C4-2B (cell line): ENCODE measurements at regions not wholly inside any gene's neighbourhood (a gene's known extent, or its start where the extent isn't known, plus 50 kb on each side); places are given as distances from the start of the nearest gene placed in this dataset.

Experiments used
- CTCF ChIP-seq: fragments of 450-650 bp; conservative IDR thresholded peaks from 2 replicates; pipeline ENCODE4 v1.5.1; 2017; ENCODE audit warnings: mild to moderate bottlenecking
- ZFX ChIP-seq: fragments of 450-650 bp; IDR thresholded peaks from 2 replicates; pipeline ENCODE4 v1.6.1; 2017

GRCh38 chr20:39910536-39910935 lies 778.5 kb downstream of the MAFB start:
- no peak for TF ChIP-seq CTCF
- TF ChIP-seq ZFX, result no peak
